ENCODE measurements at regions not wholly inside any gene's neighbourhood (a gene's known extent, or its start where the extent isn't known, plus 50 kb on each side); places are given as distances from the start of the nearest gene placed in this dataset.

- Histone ChIP-seq H3K4me1 (ENCODE audit: insufficient read depth, low read length) (no peaks in the 10 kb centered on the region), H3K9me3 (ENCODE audit: control insufficient read depth in 1 of 2, insufficient read depth in 1 of 2, low read length in 2 of 2) (peaks cover 0 to 3% of the 10 kb centered on the region in 2 experiments), H3K27me3 (ENCODE audit: control insufficient read depth in 1 of 2, insufficient read depth in 2 of 2, low read length in 2 of 2) (no peaks in the 10 kb centered on the region), H3K4me3 (ENCODE audit: low read length) (no peak overlapping the region), H3K27ac (ENCODE audit: low read depth in 1 of 2, low read length in 2 of 2) (no peak overlapping the region), H3K36me3 (ENCODE audit: insufficient read depth, low read length) (no peaks in the 10 kb centered on the region)
- no peak for DNase-seq
- intact Hi-C loops (cut with DNase I, micrococcal nuclease), result no loop called here
- CTCF ChIA-PET, result no interaction called here
- Mint-ChIP-seq H3K4me1 (ENCODE audit: low read depth) (no peaks in the 10 kb centered on the region), H3K36me3 (ENCODE audit: low read depth) (no peaks in the 10 kb centered on the region), H3K9me3 (peaks cover 16% of the 10 kb centered on the region), H3K27me3 (no peaks in the 10 kb centered on the region), H3K27ac (no peak overlapping the region), H3K4me3 (no peak overlapping the region)
- POLR2A ChIA-PET, result no interaction called here
- TF ChIP-seq, protein P1, sequence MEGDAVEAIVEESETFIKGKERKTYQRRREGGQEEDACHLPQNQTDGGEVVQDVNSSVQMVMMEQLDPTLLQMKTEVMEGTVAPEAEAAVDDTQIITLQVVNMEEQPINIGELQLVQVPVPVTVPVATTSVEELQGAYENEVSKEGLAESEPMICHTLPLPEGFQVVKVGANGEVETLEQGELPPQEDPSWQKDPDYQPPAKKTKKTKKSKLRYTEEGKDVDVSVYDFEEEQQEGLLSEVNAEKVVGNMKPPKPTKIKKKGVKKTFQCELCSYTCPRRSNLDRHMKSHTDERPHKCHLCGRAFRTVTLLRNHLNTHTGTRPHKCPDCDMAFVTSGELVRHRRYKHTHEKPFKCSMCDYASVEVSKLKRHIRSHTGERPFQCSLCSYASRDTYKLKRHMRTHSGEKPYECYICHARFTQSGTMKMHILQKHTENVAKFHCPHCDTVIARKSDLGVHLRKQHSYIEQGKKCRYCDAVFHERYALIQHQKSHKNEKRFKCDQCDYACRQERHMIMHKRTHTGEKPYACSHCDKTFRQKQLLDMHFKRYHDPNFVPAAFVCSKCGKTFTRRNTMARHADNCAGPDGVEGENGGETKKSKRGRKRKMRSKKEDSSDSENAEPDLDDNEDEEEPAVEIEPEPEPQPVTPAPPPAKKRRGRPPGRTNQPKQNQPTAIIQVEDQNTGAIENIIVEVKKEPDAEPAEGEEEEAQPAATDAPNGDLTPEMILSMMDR (IDR thresholded peaks at IDR 0.05), result no peak
- ATAC-seq (ENCODE audit: poor library complexity), result no peak
These were observed 1617.4 kb upstream of the ACVR2A start for GRCh38 chr2:146227152-146228019.

- no peak overlapping the region for H3K27ac ChIP-seq (ENCODE audit: low read depth in 1 of 2, low read length in 2 of 2)
- no peak overlapping the region for H3K4me3 Mint-ChIP-seq
- DNase-seq (no peak), ATAC-seq (ENCODE audit: poor library complexity) (no peak)
- H3K4me3 ChIP-seq (ENCODE audit: low read length), result no peak overlapping the region
- no peaks in the 10 kb centered on the region for H3K27me3 Mint-ChIP-seq
- no peak overlapping the region for H3K27ac Mint-ChIP-seq
- ChIA-PET CTCF (no interaction called here), POLR2A (no interaction called here)
- H3K36me3 ChIP-seq (ENCODE audit: insufficient read depth, low read length), result no peaks in the 10 kb centered on the region
- peaks cover 16% of the 10 kb centered on the region for H3K9me3 Mint-ChIP-seq
- H3K36me3 Mint-ChIP-seq (ENCODE audit: low read depth), result no peaks in the 10 kb centered on the region
- H3K4me1 ChIP-seq (ENCODE audit: insufficient read depth, low read length), result no peaks in the 10 kb centered on the region
- no peaks in the 10 kb centered on the region for H3K9me3 ChIP-seq (ENCODE audit: control insufficient read depth in 1 of 2, insufficient read depth in 1 of 2, low read length in 2 of 2)
- H3K4me1 Mint-ChIP-seq (ENCODE audit: low read depth), result no peaks in the 10 kb centered on the region
- intact Hi-C loops (cut with DNase I, micrococcal nuclease), result no loop called here
- TF ChIP-seq, protein P1 (IDR thresholded peaks at IDR 0.05), result no peak
- H3K27me3 ChIP-seq (ENCODE audit: control insufficient read depth in 1 of 2, insufficient read depth in 2 of 2, low read length in 2 of 2), result no peaks in the 10 kb centered on the region
These were observed 1618.8 kb upstream of the ACVR2A start for GRCh38 chr2:146226077-146226476.

- ATAC-seq (ENCODE audit: poor library complexity) (no peak), DNase-seq (no peak)
- no peaks in the 10 kb centered on the region for H3K27me3 ChIP-seq (ENCODE audit: control insufficient read depth in 1 of 2, insufficient read depth in 2 of 2, low read length in 2 of 2)
- H3K36me3 ChIP-seq (ENCODE audit: insufficient read depth, low read length), result no peaks in the 10 kb centered on the region
- no peaks in the 10 kb centered on the region for H3K4me1 Mint-ChIP-seq (ENCODE audit: low read depth)
- CTCF ChIA-PET, result no interaction called here
- TF ChIP-seq, protein P1 (IDR thresholded peaks at IDR 0.05), result no peak
- POLR2A ChIA-PET, result no interaction called here
- H3K4me1 ChIP-seq (ENCODE audit: insufficient read depth, low read length), result no peaks in the 10 kb centered on the region
- H3K27me3 Mint-ChIP-seq, result no peaks in the 10 kb centered on the region
- no peaks in the 10 kb centered on the region for H3K36me3 Mint-ChIP-seq (ENCODE audit: low read depth)
- no peak overlapping the region for H3K27ac Mint-ChIP-seq
- no peak overlapping the region for H3K4me3 Mint-ChIP-seq
- peaks cover 0 to 7% of the 10 kb centered on the region in 2 experiments for H3K9me3 ChIP-seq (ENCODE audit: control insufficient read depth in 1 of 2, insufficient read depth in 1 of 2, low read length in 2 of 2)
- no peak overlapping the region for H3K4me3 ChIP-seq (ENCODE audit: low read length)
- no peak overlapping the region for H3K27ac ChIP-seq (ENCODE audit: low read depth in 1 of 2, low read length in 2 of 2)
- intact Hi-C loops (cut with DNase I, micrococcal nuclease), result no loop called here
- H3K9me3 Mint-ChIP-seq, result peaks cover 11% of the 10 kb centered on the region
These were observed 1623.0 kb upstream of the ACVR2A start for GRCh38 chr2:146221826-146222225.
